ENCODE measurements at regions not wholly inside any gene's neighbourhood (a gene's known extent, or its start where the extent isn't known, plus 50 kb on each side); places are given as distances from the start of the nearest gene placed in this dataset.

DNA sequence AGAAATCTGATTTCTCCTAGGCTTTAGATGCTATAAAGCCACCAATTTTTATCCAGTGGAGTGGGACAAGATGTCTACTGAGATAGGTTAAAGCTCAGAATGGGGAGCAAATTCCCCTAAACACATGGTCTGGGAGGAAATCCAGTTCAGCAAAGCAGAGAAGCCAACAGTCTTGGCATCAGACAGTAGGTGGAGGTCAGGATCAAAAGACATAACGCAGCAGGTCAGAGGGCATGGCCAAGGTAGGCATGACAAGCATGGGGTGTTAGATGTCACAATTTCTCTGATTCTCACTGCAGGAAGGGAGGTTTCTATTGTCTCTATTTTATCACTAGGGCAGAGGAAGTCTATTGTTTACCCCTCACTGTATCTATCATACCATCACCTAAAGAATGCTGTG, 288.2 kb downstream of the ACTL7B start:
- H4K8ac ChIP-seq (ENCODE audit: low read length) = no peak overlapping the region
- H3K9ac ChIP-seq (ENCODE audit: low read length) = no peak overlapping the region
- H3K4me1 ChIP-seq (ENCODE audit: control insufficient read depth, insufficient read depth, low read depth, low read length) = no peaks in the 10 kb centered on the region
- H3K14ac ChIP-seq (ENCODE audit: low read length in 2 of 2) = no peak overlapping the region
- no peak overlapping the region for H3K23ac ChIP-seq (ENCODE audit: low read length in 2 of 2)
- H4K91ac ChIP-seq (ENCODE audit: low read length) = no peak overlapping the region
- H2BK120ac ChIP-seq (ENCODE audit: low read depth, low read length) = no peak overlapping the region
- no peaks in the 10 kb centered on the region for H3K79me1 ChIP-seq (replicated peaks; ENCODE audit: low read length, poor library complexity, severe bottlenecking)
- H3K4me3 ChIP-seq (ENCODE audit: insufficient read depth in 1 of 2, low read depth in 1 of 2, low read length in 2 of 2) = no peak overlapping the region
- H3K9me3 ChIP-seq (ENCODE audit: control insufficient read depth, low read length) = no peaks in the 10 kb centered on the region
- peak overlapping the region in 1 of 2 experiments; percentile 13 for H3K4ac ChIP-seq (ENCODE audit: low read depth in 1 of 2, low read length in 2 of 2)
- no peak overlapping the region for H3K4me2 ChIP-seq (ENCODE audit: low read length, poor library complexity, severe bottlenecking)
- H2BK5ac ChIP-seq (ENCODE audit: low read depth, low read length, poor library complexity, severe bottlenecking) = no peak overlapping the region
- H3K27ac ChIP-seq (ENCODE audit: low read length, poor library complexity, severe bottlenecking) = no peak overlapping the region
- H3K27me3 ChIP-seq (ENCODE audit: control insufficient read depth in 1 of 2, insufficient read depth in 1 of 2, low read length in 2 of 2) = no peaks in the 10 kb centered on the region
- peak overlapping the region in 1 of 2 experiments; percentile 17 for H2BK12ac ChIP-seq (ENCODE audit: low read length in 2 of 2)
- H3K18ac ChIP-seq (ENCODE audit: low read depth in 1 of 2, low read length in 2 of 2) = peak overlapping the region in 1 of 2 experiments; percentile 57
- no peak for DNase-seq
- no peak overlapping the region for H2AK5ac ChIP-seq (ENCODE audit: low read length, severe bottlenecking)
- no peak overlapping the region for H2AFZ ChIP-seq (ENCODE audit: low read depth, low read length)
- H2BK15ac ChIP-seq (ENCODE audit: low read depth, poor library complexity, severe bottlenecking) = no peak overlapping the region
- no peaks in the 10 kb centered on the region for H3K36me3 ChIP-seq (ENCODE audit: control insufficient read depth in 1 of 2, insufficient read depth in 2 of 2, low read depth in 1 of 2, low read length in 2 of 2)
- 100% methylated on average over 1 of the region's 1 CpG for WGBS

DNA sequence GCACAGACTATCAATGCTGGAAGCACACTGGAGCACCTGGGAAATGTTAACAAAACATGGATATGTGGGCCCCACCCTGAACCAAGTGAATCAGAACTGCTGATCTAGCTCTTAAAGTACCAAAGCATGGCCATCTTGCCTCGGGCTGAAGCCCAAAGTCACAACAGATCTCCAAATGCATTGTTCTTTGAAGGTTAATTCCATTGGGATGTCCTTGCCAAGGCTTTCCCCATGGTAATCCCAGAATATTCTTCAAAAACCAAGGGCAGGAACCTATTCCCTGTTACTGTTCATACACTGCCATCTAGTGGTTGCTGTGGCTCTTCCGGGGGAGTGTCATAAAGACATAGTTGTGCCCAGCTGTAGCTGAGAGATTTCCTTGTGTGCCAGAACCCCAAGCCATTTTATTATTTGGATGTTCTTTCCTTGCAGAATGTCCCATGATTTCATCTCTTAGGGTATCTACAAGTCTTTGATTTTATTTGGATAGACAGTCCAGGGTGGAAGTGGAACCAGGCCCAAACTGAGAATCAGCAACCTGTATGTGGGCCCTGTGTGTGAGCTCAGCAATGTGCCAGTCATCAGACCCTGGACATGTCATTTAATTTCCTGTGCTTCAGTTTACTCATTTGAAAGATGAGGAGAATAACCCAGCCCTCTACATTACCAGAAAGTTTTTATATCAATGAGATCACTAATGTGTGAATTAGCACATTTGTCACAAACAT, 290.0 kb downstream of the ACTL7B start:
- Histone ChIP-seq H2AK5ac (ENCODE audit: low read length, severe bottlenecking) (no peak overlapping the region), H4K8ac (ENCODE audit: low read length) (peak overlapping the region; percentile 85), H3K4me3 (ENCODE audit: insufficient read depth in 1 of 2, low read depth in 1 of 2, low read length in 2 of 2) (no peak overlapping the region), H3K27me3 (ENCODE audit: control insufficient read depth in 1 of 2, insufficient read depth in 1 of 2, low read length in 2 of 2) (no peaks in the 10 kb centered on the region), H3K4me1 (ENCODE audit: control insufficient read depth, insufficient read depth, low read depth, low read length) (no peaks in the 10 kb centered on the region), H3K9me3 (ENCODE audit: control insufficient read depth, low read length) (no peaks in the 10 kb centered on the region), H3K79me1 (replicated peaks; ENCODE audit: low read length, poor library complexity, severe bottlenecking) (no peaks in the 10 kb centered on the region), H3K27ac (ENCODE audit: low read length, poor library complexity, severe bottlenecking) (no peak overlapping the region), H2AFZ (ENCODE audit: low read depth, low read length) (no peak overlapping the region), H2BK12ac (ENCODE audit: low read length in 2 of 2) (peak overlapping the region; percentile 23 to 78), H3K36me3 (ENCODE audit: control insufficient read depth in 1 of 2, insufficient read depth in 2 of 2, low read depth in 1 of 2, low read length in 2 of 2) (no peaks in the 10 kb centered on the region), H2BK15ac (ENCODE audit: low read depth, poor library complexity, severe bottlenecking) (peak overlapping the region; percentile 74), H3K14ac (ENCODE audit: low read length in 2 of 2) (no peak overlapping the region), H3K4me2 (ENCODE audit: low read length, poor library complexity, severe bottlenecking) (no peak overlapping the region), H3K4ac (ENCODE audit: low read depth in 1 of 2, low read length in 2 of 2) (peak overlapping the region in 1 of 2 experiments; percentile 1), H2BK5ac (ENCODE audit: low read depth, low read length, poor library complexity, severe bottlenecking) (no peak overlapping the region), H3K18ac (ENCODE audit: low read depth in 1 of 2, low read length in 2 of 2) (peak overlapping the region; percentile 63 to 74), H3K9ac (ENCODE audit: low read length) (peak overlapping the region; percentile 38), H4K91ac (ENCODE audit: low read length) (peak overlapping the region; percentile 67), H3K23ac (ENCODE audit: low read length in 2 of 2) (no peak overlapping the region), H2BK120ac (ENCODE audit: low read depth, low read length) (peak overlapping the region; percentile 49)
- peak; percentile 85 for DNase-seq
- 15% methylated on average over 2 of the region's 2 CpGs for WGBS

DNA sequence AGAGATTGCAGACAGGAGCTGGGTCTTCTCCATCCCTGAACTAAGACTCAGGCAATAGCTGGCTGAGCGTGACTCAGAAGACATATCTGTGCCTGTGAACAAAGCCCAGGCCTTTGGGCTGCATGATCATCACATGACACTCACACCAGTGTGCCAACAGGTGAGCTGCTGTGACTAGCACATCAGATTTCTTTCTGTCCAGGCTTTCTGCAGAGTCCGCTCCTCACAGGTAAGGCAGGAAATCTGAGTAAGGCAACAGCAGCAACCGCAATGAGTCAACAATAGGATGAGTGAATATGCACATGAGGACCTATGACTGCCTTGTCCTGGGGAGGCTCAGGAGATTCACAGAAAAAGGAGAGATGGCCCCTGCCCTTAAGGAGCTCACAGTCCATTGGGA, 293.6 kb downstream of the ACTL7B start:
- Histone ChIP-seq H3K9me3 (ENCODE audit: control insufficient read depth, low read length) (no peaks in the 10 kb centered on the region), H3K4ac (ENCODE audit: low read depth in 1 of 2, low read length in 2 of 2) (peak overlapping the region in 1 of 2 experiments; percentile 3), H3K14ac (ENCODE audit: low read length in 2 of 2) (no peak overlapping the region), H3K27ac (ENCODE audit: low read length, poor library complexity, severe bottlenecking) (no peak overlapping the region), H2BK15ac (ENCODE audit: low read depth, poor library complexity, severe bottlenecking) (peak overlapping the region; percentile 34), H3K18ac (ENCODE audit: low read depth in 1 of 2, low read length in 2 of 2) (no peak overlapping the region), H2BK120ac (ENCODE audit: low read depth, low read length) (no peak overlapping the region), H4K91ac (ENCODE audit: low read length) (peak overlapping the region; percentile 36), H4K8ac (ENCODE audit: low read length) (peak overlapping the region; percentile 14), H2BK5ac (ENCODE audit: low read depth, low read length, poor library complexity, severe bottlenecking) (no peak overlapping the region), H3K79me1 (replicated peaks; ENCODE audit: low read length, poor library complexity, severe bottlenecking) (no peaks in the 10 kb centered on the region), H3K23ac (ENCODE audit: low read length in 2 of 2) (no peak overlapping the region), H3K4me3 (ENCODE audit: insufficient read depth in 1 of 2, low read depth in 1 of 2, low read length in 2 of 2) (no peak overlapping the region), H3K4me1 (ENCODE audit: control insufficient read depth, insufficient read depth, low read depth, low read length) (no peaks in the 10 kb centered on the region), H3K36me3 (ENCODE audit: control insufficient read depth in 1 of 2, insufficient read depth in 2 of 2, low read depth in 1 of 2, low read length in 2 of 2) (no peaks in the 10 kb centered on the region), H3K9ac (ENCODE audit: low read length) (no peak overlapping the region), H2AK5ac (ENCODE audit: low read length, severe bottlenecking) (no peak overlapping the region), H3K4me2 (ENCODE audit: low read length, poor library complexity, severe bottlenecking) (no peak overlapping the region), H2BK12ac (ENCODE audit: low read length in 2 of 2) (peak overlapping the region; percentile 13 to 51), H2AFZ (ENCODE audit: low read depth, low read length) (no peak overlapping the region), H3K27me3 (ENCODE audit: control insufficient read depth in 1 of 2, insufficient read depth in 1 of 2, low read length in 2 of 2) (no peaks in the 10 kb centered on the region)
- 98% methylated on average over 3 of the region's 3 CpGs for WGBS
- DNase-seq = no peak

DNA sequence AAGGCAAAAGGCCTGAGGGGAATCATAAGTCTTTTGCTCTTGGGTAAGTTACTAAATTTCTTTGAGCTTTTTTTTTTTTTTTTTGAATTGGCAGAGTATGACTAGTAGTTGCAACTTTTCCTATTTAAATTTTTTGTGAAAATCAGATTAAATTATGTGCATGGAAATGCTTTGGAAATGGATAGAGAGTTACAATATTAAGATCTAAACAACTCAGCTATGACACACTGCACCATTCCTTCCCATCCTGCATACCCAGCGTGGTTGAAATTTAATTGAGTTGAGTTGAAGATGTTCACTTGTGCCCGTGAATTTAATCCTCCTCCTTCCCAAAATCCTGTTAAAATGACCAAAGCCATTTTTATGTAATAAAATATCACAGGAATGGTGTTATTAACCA, 296.4 kb downstream of the ACTL7B start:
- no peak overlapping the region for H2BK15ac ChIP-seq (ENCODE audit: low read depth, poor library complexity, severe bottlenecking)
- no peaks in the 10 kb centered on the region for H3K36me3 ChIP-seq (ENCODE audit: control insufficient read depth in 1 of 2, insufficient read depth in 2 of 2, low read depth in 1 of 2, low read length in 2 of 2)
- H3K9me3 ChIP-seq (ENCODE audit: control insufficient read depth, low read length) = no peaks in the 10 kb centered on the region
- no peak overlapping the region for H3K23ac ChIP-seq (ENCODE audit: low read length in 2 of 2)
- no peaks in the 10 kb centered on the region for H3K79me1 ChIP-seq (replicated peaks; ENCODE audit: low read length, poor library complexity, severe bottlenecking)
- no peak overlapping the region for H2AK5ac ChIP-seq (ENCODE audit: low read length, severe bottlenecking)
- H3K27ac ChIP-seq (ENCODE audit: low read length, poor library complexity, severe bottlenecking) = no peak overlapping the region
- H4K8ac ChIP-seq (ENCODE audit: low read length) = no peak overlapping the region
- no peaks in the 10 kb centered on the region for H3K4me1 ChIP-seq (ENCODE audit: control insufficient read depth, insufficient read depth, low read depth, low read length)
- H2AFZ ChIP-seq (ENCODE audit: low read depth, low read length) = no peak overlapping the region
- no peak overlapping the region for H4K91ac ChIP-seq (ENCODE audit: low read length)
- no peak overlapping the region for H2BK12ac ChIP-seq (ENCODE audit: low read length in 2 of 2)
- H3K4me2 ChIP-seq (ENCODE audit: low read length, poor library complexity, severe bottlenecking) = no peak overlapping the region
- no peak overlapping the region for H2BK120ac ChIP-seq (ENCODE audit: low read depth, low read length)
- no peak overlapping the region for H3K4me3 ChIP-seq (ENCODE audit: insufficient read depth in 1 of 2, low read depth in 1 of 2, low read length in 2 of 2)
- H3K27me3 ChIP-seq (ENCODE audit: control insufficient read depth in 1 of 2, insufficient read depth in 1 of 2, low read length in 2 of 2) = no peaks in the 10 kb centered on the region
- H3K18ac ChIP-seq (ENCODE audit: low read depth in 1 of 2, low read length in 2 of 2) = no peak overlapping the region
- no peak overlapping the region for H3K9ac ChIP-seq (ENCODE audit: low read length)
- no peak overlapping the region for H3K14ac ChIP-seq (ENCODE audit: low read length in 2 of 2)
- H2BK5ac ChIP-seq (ENCODE audit: low read depth, low read length, poor library complexity, severe bottlenecking) = no peak overlapping the region
- DNase-seq = no peak
- no peak overlapping the region for H3K4ac ChIP-seq (ENCODE audit: low read depth in 1 of 2, low read length in 2 of 2)
- WGBS = no CpG with 5 or more reads among the region's 2 CpGs
